ENCODE measurements at regions not wholly inside any gene's neighbourhood (a gene's known extent, or its start where the extent isn't known, plus 50 kb on each side); places are given as distances from the start of the nearest gene placed in this dataset.

DNA sequence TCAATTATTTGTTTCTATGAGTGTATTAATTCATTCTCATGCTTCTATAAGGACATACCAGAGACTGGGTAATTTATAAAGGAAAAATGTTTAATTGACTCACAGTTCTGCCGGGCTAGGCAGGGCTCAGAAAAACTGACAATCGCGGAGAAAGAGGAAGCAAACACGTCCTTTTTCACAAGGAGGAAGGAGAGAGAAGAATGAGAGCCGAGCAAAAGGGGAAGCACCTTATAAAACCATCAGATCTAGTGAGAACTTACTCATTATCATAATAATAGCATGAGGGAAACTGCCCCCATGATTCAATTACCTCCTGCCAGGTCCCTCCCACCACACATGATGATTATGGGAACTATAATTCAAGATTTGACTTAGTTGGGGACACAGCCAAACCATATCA, 294.0 kb downstream of the DSC3 start:
- no peaks in the 10 kb centered on the region for H3F3A ChIP-seq (ENCODE audit: control insufficient read depth, insufficient read depth)
- no peaks in the 10 kb centered on the region for H3K4me1 ChIP-seq (ENCODE audit: control insufficient read depth, low read length)
- H4K20me1 ChIP-seq (ENCODE audit: control insufficient read depth, insufficient read depth, low read depth, low read length) = no peaks in the 10 kb centered on the region
- TF ChIP-seq EZH2phosphoT487 (IDR thresholded peaks at IDR 0.05; ENCODE audit: borderline replicate concordance, low read length) (no peak), CTCF (IDR thresholded peaks at IDR 0.05; ENCODE audit: low read depth, low read length, poor library complexity, severe bottlenecking) (no peak)
- no peaks in the 10 kb centered on the region for H3K36me3 ChIP-seq (ENCODE audit: control insufficient read depth, low read length)
- peaks cover 4% of the 10 kb centered on the region; the same call in 1 of the 2 replicates for H3K9me3 ChIP-seq (ENCODE audit: control insufficient read depth, insufficient read depth, low read length)
- no peaks in the 10 kb centered on the region for H3K9me2 ChIP-seq (replicated peaks; ENCODE audit: control insufficient read depth, low read length)
- H3K27me3 ChIP-seq (ENCODE audit: control insufficient read depth, low read length) = no peaks in the 10 kb centered on the region
- no peak overlapping the region for H3K27ac ChIP-seq (ENCODE audit: low read depth, low read length)
- no peak overlapping the region for H3K4me2 ChIP-seq (ENCODE audit: low read length)
- H3K79me2 ChIP-seq (ENCODE audit: control insufficient read depth, low read length) = no peaks in the 10 kb centered on the region
- no peak overlapping the region for H3K4me3 ChIP-seq (ENCODE audit: low read length)

- no peaks in the 10 kb centered on the region for H3K36me3 ChIP-seq (ENCODE audit: control insufficient read depth, low read length)
- no peak overlapping the region for H3K4me3 ChIP-seq (ENCODE audit: low read length)
- TF ChIP-seq EZH2phosphoT487 (IDR thresholded peaks at IDR 0.05; ENCODE audit: borderline replicate concordance, low read length) = no peak
- no peak for TF ChIP-seq CTCF (IDR thresholded peaks at IDR 0.05; ENCODE audit: low read depth, low read length, poor library complexity, severe bottlenecking)
Measured at GRCh38 chr18:30746224-30746623, 296.3 kb downstream of the DSC3 start.

GRCh38 chr18:30743033-30743432, 299.5 kb downstream of the DSC3 start:
- Histone ChIP-seq H3F3A (ENCODE audit: control insufficient read depth, insufficient read depth) (no peaks in the 10 kb centered on the region), H3K9me3 (ENCODE audit: control insufficient read depth, insufficient read depth, low read length) (no peaks in the 10 kb centered on the region), H3K27ac (ENCODE audit: low read depth, low read length) (no peak overlapping the region), H3K4me2 (ENCODE audit: low read length) (no peak overlapping the region), H3K36me3 (ENCODE audit: control insufficient read depth, low read length) (no peaks in the 10 kb centered on the region), H4K20me1 (ENCODE audit: control insufficient read depth, insufficient read depth, low read depth, low read length) (no peaks in the 10 kb centered on the region), H3K4me1 (ENCODE audit: control insufficient read depth, low read length) (peaks cover 12% of the 10 kb centered on the region), H3K9me2 (replicated peaks; ENCODE audit: control insufficient read depth, low read length) (no peaks in the 10 kb centered on the region), H3K27me3 (ENCODE audit: control insufficient read depth, low read length) (no peaks in the 10 kb centered on the region), H3K79me2 (ENCODE audit: control insufficient read depth, low read length) (no peaks in the 10 kb centered on the region), H3K4me3 (ENCODE audit: low read length) (no peak overlapping the region)
- TF ChIP-seq CTCF (IDR thresholded peaks at IDR 0.05; ENCODE audit: low read depth, low read length, poor library complexity, severe bottlenecking) (no peak), EZH2phosphoT487 (IDR thresholded peaks at IDR 0.05; ENCODE audit: borderline replicate concordance, low read length) (no peak)

More at GRCh38 chr18:30746224-30746623, 296.3 kb downstream of the DSC3 start:
- H3K27ac ChIP-seq (ENCODE audit: low read depth, low read length) = no peak overlapping the region
- H3K79me2 ChIP-seq (ENCODE audit: control insufficient read depth, low read length) = no peaks in the 10 kb centered on the region
- no peaks in the 10 kb centered on the region for H3K9me2 ChIP-seq (replicated peaks; ENCODE audit: control insufficient read depth, low read length)
- H4K20me1 ChIP-seq (ENCODE audit: control insufficient read depth, insufficient read depth, low read depth, low read length) = no peaks in the 10 kb centered on the region
- H3F3A ChIP-seq (ENCODE audit: control insufficient read depth, insufficient read depth) = no peaks in the 10 kb centered on the region
- H3K27me3 ChIP-seq (ENCODE audit: control insufficient read depth, low read length) = no peaks in the 10 kb centered on the region
- H3K4me1 ChIP-seq (ENCODE audit: control insufficient read depth, low read length) = peaks cover 10% of the 10 kb centered on the region
- no peaks in the 10 kb centered on the region for H3K9me3 ChIP-seq (ENCODE audit: control insufficient read depth, insufficient read depth, low read length)
- no peak overlapping the region for H3K4me2 ChIP-seq (ENCODE audit: low read length)

- no peaks in the 10 kb centered on the region for H3K36me3 ChIP-seq (ENCODE audit: control insufficient read depth, low read length)
- H3K9me3 ChIP-seq (ENCODE audit: control insufficient read depth, insufficient read depth, low read length) = no peaks in the 10 kb centered on the region
- H3K27me3 ChIP-seq (ENCODE audit: control insufficient read depth, low read length) = no peaks in the 10 kb centered on the region
- no peaks in the 10 kb centered on the region for H3K9me2 ChIP-seq (replicated peaks; ENCODE audit: control insufficient read depth, low read length)
- no peak overlapping the region for H3K4me3 ChIP-seq (ENCODE audit: low read length)
- H3K27ac ChIP-seq (ENCODE audit: low read depth, low read length) = no peak overlapping the region
- no peaks in the 10 kb centered on the region for H3F3A ChIP-seq (ENCODE audit: control insufficient read depth, insufficient read depth)
- no peaks in the 10 kb centered on the region for H3K4me1 ChIP-seq (ENCODE audit: control insufficient read depth, low read length)
- H3K4me2 ChIP-seq (ENCODE audit: low read length) = no peak overlapping the region
- no peaks in the 10 kb centered on the region for H4K20me1 ChIP-seq (ENCODE audit: control insufficient read depth, insufficient read depth, low read depth, low read length)
- no peaks in the 10 kb centered on the region for H3K79me2 ChIP-seq (ENCODE audit: control insufficient read depth, low read length)
- TF ChIP-seq CTCF (IDR thresholded peaks at IDR 0.05; ENCODE audit: low read depth, low read length, poor library complexity, severe bottlenecking) (no peak), EZH2phosphoT487 (IDR thresholded peaks at IDR 0.05; ENCODE audit: borderline replicate concordance, low read length) (no peak)
Measured at GRCh38 chr18:30730915-30731314, 311.6 kb downstream of the DSC3 start.

Measured in DOHH2 (cell line).